Mucosa of descending colon (tissue), 3 donors: ENCODE measurements at regions not wholly inside any gene's neighbourhood (a gene's known extent, or its start where the extent isn't known, plus 50 kb on each side); places are given as distances from the start of the nearest gene placed in this dataset.
"Not testable (repeated sequence)": the region's sequence is repeated elsewhere in the genome, so short reads cannot be mapped to it uniquely, and the experiment has no call there.

Experiments
- ATAC-seq: fragments of 200-7000 bp; cut with Tn5 transposase; one replicate; pipeline ENCODE4 v1.9.1; 2020; ENCODE audit warnings: mild to moderate bottlenecking, moderate library complexity
- DNase-seq, 3 donors: peaks; one replicate each; pipeline ENCODE4 v3.0.0-alpha.2; 2020
- H3K36me3 ChIP-seq: fragments of 200-600 bp; one replicate; pipeline ENCODE4 v1.8.0; 2021; ENCODE audit warnings: low read depth, mild to moderate bottlenecking
- H3K4me1 ChIP-seq: fragments of 200-600 bp; one replicate; pipeline ENCODE4 v1.8.0; 2021; ENCODE audit warnings: low read depth, mild to moderate bottlenecking
- H3K4me3 ChIP-seq: fragments of 200-600 bp; one replicate; pipeline ENCODE4 v1.8.0; 2021; ENCODE audit warnings: mild to moderate bottlenecking
- H3K9me3 ChIP-seq: fragments of 200-600 bp; one replicate; pipeline ENCODE4 v1.8.0; 2021; ENCODE audit warnings: mild to moderate bottlenecking
- CTCF ChIP-seq: fragments of 200-600 bp; IDR thresholded peaks from one replicate; pipeline ENCODE4 v1.8.0; 2022; ENCODE audit warnings: antibody characterized with exemption, mild to moderate bottlenecking
- intact Hi-C, 2 donors: fragments of 100-400 bp; cut with DNase I in 1 of 2; cut with micrococcal nuclease in 1 of 2; formaldehyde crosslinking; loops; one replicate each; pipeline versions ENCODE4 v1.11.0 to v1.11.1; 2022; cut with DNase I, micrococcal nuclease
- donor health status: DM: no; HTN: no; CAD: no; lungs with moderate emphysema.
- donor health status: DM: no; HTN: no; CAD: no.
- donor health status: DM: no; HTN: yes; CAD: no.

GRCh38 chr6:68211242-68211795, 423.8 kb upstream of the ADGRB3 start:
- Histone ChIP-seq H3K4me3 (no peak overlapping the region), H3K36me3 (no peaks in the 10 kb centered on the region), H3K4me1 (no peaks in the 10 kb centered on the region), H3K9me3 (peaks cover 45% of the 10 kb centered on the region)
- intact Hi-C loops = no loop called here
- ATAC-seq (no peak), DNase-seq (no peak)
- no peak for TF ChIP-seq CTCF

GRCh38 chr6:68207612-68208011, 427.5 kb upstream of the ADGRB3 start:
- H3K36me3 ChIP-seq, intact Hi-C loops, DNase-seq, H3K4me3 ChIP-seq, H3K4me1 ChIP-seq, ATAC-seq: not testable (repeated sequence)
- H3K9me3 ChIP-seq = peaks cover 46% of the 10 kb centered on the region

GRCh38 chr6:68200929-68201328, 434.2 kb upstream of the ADGRB3 start:
- Histone ChIP-seq H3K9me3 (peaks cover 28% of the 10 kb centered on the region), H3K36me3 (no peaks in the 10 kb centered on the region), H3K4me1 (no peaks in the 10 kb centered on the region), H3K4me3 (no peak overlapping the region)
- ATAC-seq (no peak), DNase-seq (no peak)
- TF ChIP-seq CTCF = no peak
- intact Hi-C loops = no loop called here

GRCh38 chr6:68197356-68197755, 437.7 kb upstream of the ADGRB3 start:
- peaks cover 33% of the 10 kb centered on the region for H3K9me3 ChIP-seq
- DNase-seq (no peak), ATAC-seq (no peak)
- intact Hi-C loops = no loop called here
- no peaks in the 10 kb centered on the region for H3K36me3 ChIP-seq
- TF ChIP-seq CTCF = no peak
- H3K4me3 ChIP-seq = no peak overlapping the region
- H3K4me1 ChIP-seq = no peaks in the 10 kb centered on the region

- TF ChIP-seq CTCF = no peak
- Histone ChIP-seq H3K4me3 (no peak overlapping the region), H3K9me3 (peaks cover 33% of the 10 kb centered on the region), H3K4me1 (no peaks in the 10 kb centered on the region), H3K36me3 (no peaks in the 10 kb centered on the region)
- DNase-seq = no peak
- no peak for ATAC-seq
- intact Hi-C loops = no loop called here
Observed at GRCh38 chr6:68196645-68197044, 438.4 kb upstream of the ADGRB3 start.

GRCh38 chr6:68195753-68196152, 439.3 kb upstream of the ADGRB3 start:
- intact Hi-C loops, H3K4me1 ChIP-seq, H3K4me3 ChIP-seq, H3K36me3 ChIP-seq, ATAC-seq, DNase-seq: not testable (repeated sequence)
- H3K9me3 ChIP-seq = peaks cover 31% of the 10 kb centered on the region

- no peak for TF ChIP-seq CTCF
- no peaks in the 10 kb centered on the region for H3K4me1 ChIP-seq
- H3K4me3 ChIP-seq = no peak overlapping the region
- H3K9me3 ChIP-seq = peaks cover 31% of the 10 kb centered on the region
- DNase-seq = no peak
- no peak for ATAC-seq
- no peaks in the 10 kb centered on the region for H3K36me3 ChIP-seq
- intact Hi-C loops = no loop called here
Observed at GRCh38 chr6:68194846-68195478, 440.1 kb upstream of the ADGRB3 start.
